HepG2 (cell line): ENCODE measurements at regions not wholly inside any gene's neighbourhood (a gene's known extent, or its start where the extent isn't known, plus 50 kb on each side); places are given as distances from the start of the nearest gene placed in this dataset.

Source experiments
- ADNP ChIP-seq: sonication (generic); formaldehyde crosslinking; IDR thresholded peaks from 2 replicates; pipeline ENCODE4 v1.4.0; 2020; ENCODE audit warnings: missing genetic modification reagents
- BCL6 ChIP-seq: IDR thresholded peaks from 2 replicates; pipeline ENCODE4 v1.6.1; 2016; ENCODE audit warnings: missing genetic modification reagents, missing compliant biosample characterization
- CEBPG ChIP-seq: IDR thresholded peaks from 2 replicates; pipeline ENCODE4 v1.6.1; 2016
- HINFP ChIP-seq: sonication (generic); formaldehyde crosslinking; IDR thresholded peaks from 2 replicates; pipeline ENCODE4 v1.4.0; 2020; ENCODE audit warnings: low read depth, mild to moderate bottlenecking, missing genetic modification reagents
- MED13 ChIP-seq: sonication (generic); formaldehyde crosslinking; IDR thresholded peaks from 2 replicates; pipeline ENCODE4 v1.5.0; 2020; ENCODE audit warnings: missing genetic modification reagents
- MLXIP ChIP-seq: sonication (generic); formaldehyde crosslinking; IDR thresholded peaks from 2 replicates; pipeline ENCODE4 v1.9.0; 2021; ENCODE audit warnings: missing genetic modification reagents, borderline replicate concordance
- PHF21A ChIP-seq: sonication (generic); formaldehyde crosslinking; IDR thresholded peaks from 2 replicates; pipeline ENCODE4 v1.5.0; 2020; ENCODE audit warnings: mild to moderate bottlenecking, missing genetic modification reagents
- SIX1 ChIP-seq: sonication (generic); formaldehyde crosslinking; IDR thresholded peaks from 2 replicates; pipeline ENCODE4 v1.4.0; 2020; ENCODE audit warnings: missing genetic modification reagents, borderline replicate concordance
- ZBTB2 ChIP-seq: sonication (generic); formaldehyde crosslinking; IDR thresholded peaks from 2 replicates; pipeline ENCODE4 v1.8.0; 2022; ENCODE audit warnings: low read depth, missing genetic modification reagents
- ZFP36L1 ChIP-seq: sonication (generic); formaldehyde crosslinking; IDR thresholded peaks from 2 replicates; pipeline ENCODE4 v1.8.0; 2022; ENCODE audit warnings: mild to moderate bottlenecking, missing genetic modification reagents, moderate library complexity
- ZNF101 ChIP-seq: sonication (generic); formaldehyde crosslinking; IDR thresholded peaks from 2 replicates; pipeline ENCODE4 v1.4.0; 2020; ENCODE audit warnings: mild to moderate bottlenecking, low read depth, missing genetic modification reagents, borderline replicate concordance
- ZNF136 ChIP-seq: sonication (generic); formaldehyde crosslinking; IDR thresholded peaks from 2 replicates; pipeline ENCODE4 v1.8.1; 2022; ENCODE audit warnings: low read depth, mild to moderate bottlenecking, moderate library complexity, missing genetic modification reagents
- ZNF274 ChIP-seq: sonication (generic); formaldehyde crosslinking; IDR thresholded peaks from 2 replicates; pipeline ENCODE4 v1.5.1; 2020; ENCODE audit warnings: mild to moderate bottlenecking, missing genetic modification reagents
- ZNF770 ChIP-seq: sonication (generic); formaldehyde crosslinking; IDR thresholded peaks from 2 replicates; pipeline ENCODE4 v1.5.0; 2020; ENCODE audit warnings: mild to moderate bottlenecking, missing genetic modification reagents
- ZNF772 ChIP-seq: sonication (generic); formaldehyde crosslinking; IDR thresholded peaks from 2 replicates; pipeline ENCODE4 v1.5.0; 2020; ENCODE audit warnings: mild to moderate bottlenecking, missing genetic modification reagents
- ZNF782 ChIP-seq: sonication (generic); formaldehyde crosslinking; IDR thresholded peaks from 2 replicates; pipeline ENCODE4 v1.4.0; 2020; ENCODE audit warnings: missing genetic modification reagents, mild to moderate bottlenecking, borderline replicate concordance
- ZSCAN12 ChIP-seq: sonication (generic); formaldehyde crosslinking; IDR thresholded peaks from 2 replicates; pipeline ENCODE4 v1.9.0; 2021; ENCODE audit warnings: mild to moderate bottlenecking, missing genetic modification reagents
- ZXDC ChIP-seq: sonication (generic); formaldehyde crosslinking; IDR thresholded peaks from 2 replicates; pipeline ENCODE4 v1.5.0; 2020; ENCODE audit warnings: mild to moderate bottlenecking, missing genetic modification reagents

GRCh38 chr16:21520134-21521047 is 79.0 kb upstream of the METTL9 start (continued):
- peak; percentile 91; the same call in 1 of the 2 replicates for TF ChIP-seq ZXDC (CRISPR knock-in tag)
- peak; percentile 94 for TF ChIP-seq MLXIP (CRISPR knock-in tag)
- peak; percentile 97 for TF ChIP-seq ZSCAN12 (CRISPR knock-in tag)
- peak; percentile 98 for TF ChIP-seq ZNF772
- peak; percentile 72 for TF ChIP-seq CEBPG (CRISPR knock-in tag)
- TF ChIP-seq HINFP = peak; percentile 98
- peak; percentile 94; the same call in 1 of the 2 replicates for TF ChIP-seq ZNF101 (CRISPR knock-in tag)
- peak; percentile 96 for TF ChIP-seq ZBTB2
- TF ChIP-seq ZNF136 (CRISPR knock-in tag) = peak; percentile 95; the same call in 1 of the 2 replicates
- peak; percentile 37; the same call in 1 of the 2 replicates for TF ChIP-seq SIX1 (CRISPR knock-in tag)
- peak; percentile 97 for TF ChIP-seq ZNF782 (CRISPR knock-in tag)
- TF ChIP-seq MED13 (CRISPR knock-in tag) = peak; percentile 97; the same call in 1 of the 2 replicates
- peak; percentile 72 for TF ChIP-seq PHF21A (CRISPR knock-in tag)
- peak; percentile 99 for TF ChIP-seq ZNF274 (CRISPR knock-in tag)
- TF ChIP-seq BCL6 (CRISPR knock-in tag) = peak; percentile 82
- peak; percentile 86 for TF ChIP-seq ADNP (CRISPR knock-in tag)
- TF ChIP-seq ZNF770 = peak; percentile 78
- peak; percentile 99 for TF ChIP-seq ZFP36L1
